ENCODE measurements at regions not wholly inside any gene's neighbourhood (a gene's known extent, or its start where the extent isn't known, plus 50 kb on each side); places are given as distances from the start of the nearest gene placed in this dataset.

DNA sequence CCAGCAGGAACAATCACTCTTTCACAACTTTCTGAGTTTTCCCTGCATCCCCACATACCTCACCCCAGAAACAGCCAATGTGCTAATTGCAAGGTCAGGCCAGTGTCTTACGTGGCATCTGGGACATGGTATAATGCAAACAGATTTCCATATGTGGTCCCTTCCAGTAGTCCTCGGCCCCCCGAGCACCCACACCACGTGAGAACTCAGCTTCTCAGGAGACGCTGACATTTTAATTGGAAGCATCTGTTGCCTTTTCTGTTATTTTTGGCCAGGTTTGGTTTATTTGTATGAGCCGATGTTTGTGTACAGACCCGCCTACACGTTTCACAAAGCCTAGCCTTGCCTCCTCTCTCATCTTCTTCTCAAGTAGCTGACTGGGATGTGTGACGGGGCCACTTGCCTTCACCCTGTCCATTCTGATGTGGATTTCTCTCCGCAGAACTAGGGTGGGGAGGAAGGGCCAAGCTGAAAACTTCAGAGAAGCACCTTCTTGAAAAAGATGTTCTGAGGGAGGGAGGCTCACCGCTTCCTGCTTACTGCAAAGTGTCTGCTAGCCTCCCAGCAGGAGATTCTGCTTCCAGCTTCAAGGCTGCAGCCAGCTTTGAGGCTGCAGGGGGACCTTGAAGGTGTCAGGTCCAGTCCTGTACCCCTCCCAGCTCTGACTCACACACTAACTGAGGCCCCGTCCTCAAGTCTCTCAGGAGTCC, 109.6 kb upstream of the SLC14A2 start:
- peaks cover 12% of the 10 kb centered on the region for H3K9me3 Mint-ChIP-seq

DNA sequence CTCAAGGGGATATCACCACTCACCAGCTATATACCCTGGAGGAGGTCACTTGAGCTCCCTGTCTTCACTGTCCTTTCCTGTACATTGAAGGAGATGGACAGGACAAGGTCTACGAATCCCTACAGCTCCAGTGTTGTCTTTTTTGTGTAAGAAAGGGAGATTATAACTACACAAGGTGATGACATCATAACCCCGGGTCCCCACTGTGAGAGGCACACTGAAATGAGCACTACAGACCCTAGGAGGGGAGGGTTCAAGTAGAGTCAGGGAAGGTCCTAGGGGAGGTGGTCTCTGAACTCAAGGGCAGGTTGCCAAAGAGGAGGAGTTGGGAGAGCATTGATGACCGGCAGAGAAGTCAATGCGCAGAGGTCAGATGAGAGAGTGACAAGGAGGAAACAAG, 108.3 kb upstream of the SLC14A2 start:
- H3K36me3 Mint-ChIP-seq, result peaks cover 4% of the 10 kb centered on the region
- TF ChIP-seq, protein P1, sequence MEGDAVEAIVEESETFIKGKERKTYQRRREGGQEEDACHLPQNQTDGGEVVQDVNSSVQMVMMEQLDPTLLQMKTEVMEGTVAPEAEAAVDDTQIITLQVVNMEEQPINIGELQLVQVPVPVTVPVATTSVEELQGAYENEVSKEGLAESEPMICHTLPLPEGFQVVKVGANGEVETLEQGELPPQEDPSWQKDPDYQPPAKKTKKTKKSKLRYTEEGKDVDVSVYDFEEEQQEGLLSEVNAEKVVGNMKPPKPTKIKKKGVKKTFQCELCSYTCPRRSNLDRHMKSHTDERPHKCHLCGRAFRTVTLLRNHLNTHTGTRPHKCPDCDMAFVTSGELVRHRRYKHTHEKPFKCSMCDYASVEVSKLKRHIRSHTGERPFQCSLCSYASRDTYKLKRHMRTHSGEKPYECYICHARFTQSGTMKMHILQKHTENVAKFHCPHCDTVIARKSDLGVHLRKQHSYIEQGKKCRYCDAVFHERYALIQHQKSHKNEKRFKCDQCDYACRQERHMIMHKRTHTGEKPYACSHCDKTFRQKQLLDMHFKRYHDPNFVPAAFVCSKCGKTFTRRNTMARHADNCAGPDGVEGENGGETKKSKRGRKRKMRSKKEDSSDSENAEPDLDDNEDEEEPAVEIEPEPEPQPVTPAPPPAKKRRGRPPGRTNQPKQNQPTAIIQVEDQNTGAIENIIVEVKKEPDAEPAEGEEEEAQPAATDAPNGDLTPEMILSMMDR (IDR thresholded peaks at IDR 0.05; ENCODE audit: unreplicated experiment), result no peak
- H3K9me3 Mint-ChIP-seq, result peaks cover 12% of the 10 kb centered on the region
- no peaks in the 10 kb centered on the region for H3K27me3 Mint-ChIP-seq (ENCODE audit: low read depth)
- no peak overlapping the region for H3K27ac Mint-ChIP-seq
- no peak for DNase-seq (ENCODE audit: low spot score in 2 of 2, unreplicated experiment in 2 of 2)
- H3K4me3 Mint-ChIP-seq, result no peak overlapping the region
- H3K4me1 Mint-ChIP-seq, result peaks cover 50% of the 10 kb centered on the region

More for the DNA sequence above, 109.6 kb upstream of the SLC14A2 start:
- H3K27me3 Mint-ChIP-seq (ENCODE audit: low read depth), result no peaks in the 10 kb centered on the region
- H3K4me3 Mint-ChIP-seq, result no peak overlapping the region
- H3K4me1 Mint-ChIP-seq, result peaks cover 38% of the 10 kb centered on the region
- TF ChIP-seq, protein P1 (IDR thresholded peaks at IDR 0.05; ENCODE audit: unreplicated experiment), result no peak
- peaks cover 4% of the 10 kb centered on the region for H3K36me3 Mint-ChIP-seq
- DNase-seq (ENCODE audit: low spot score in 2 of 2, unreplicated experiment in 2 of 2), result no peak
- H3K27ac Mint-ChIP-seq, result no peak overlapping the region

DNA sequence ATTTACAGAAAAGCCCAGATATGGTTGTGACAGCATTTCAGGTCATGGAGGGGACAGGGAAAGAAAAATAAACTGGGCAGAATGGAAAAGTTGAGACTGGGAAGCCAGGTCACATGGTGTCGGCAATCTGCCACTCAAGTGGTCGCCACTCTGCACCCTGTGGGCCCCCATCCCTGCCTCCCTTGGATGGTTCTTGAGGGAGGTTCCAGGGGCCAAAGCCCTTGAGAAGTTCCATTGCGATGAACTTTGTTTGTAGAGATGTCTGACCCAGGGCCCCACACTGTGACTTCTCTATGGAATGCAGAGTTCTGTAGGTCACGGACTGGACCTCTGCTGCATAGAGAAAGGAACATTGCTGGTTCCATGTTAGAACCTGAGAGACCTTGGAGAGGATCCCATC, 105.7 kb upstream of the SLC14A2 start:
- Mint-ChIP-seq H3K36me3 (peaks cover 4% of the 10 kb centered on the region), H3K9me3 (peaks cover 17% of the 10 kb centered on the region), H3K27me3 (ENCODE audit: low read depth) (no peaks in the 10 kb centered on the region), H3K4me1 (peaks cover 43% of the 10 kb centered on the region), H3K27ac (no peak overlapping the region), H3K4me3 (no peak overlapping the region)
- DNase-seq (ENCODE audit: low spot score in 2 of 2, unreplicated experiment in 2 of 2), result no peak
- TF ChIP-seq, protein P1 (IDR thresholded peaks at IDR 0.05; ENCODE audit: unreplicated experiment), result no peak

DNA sequence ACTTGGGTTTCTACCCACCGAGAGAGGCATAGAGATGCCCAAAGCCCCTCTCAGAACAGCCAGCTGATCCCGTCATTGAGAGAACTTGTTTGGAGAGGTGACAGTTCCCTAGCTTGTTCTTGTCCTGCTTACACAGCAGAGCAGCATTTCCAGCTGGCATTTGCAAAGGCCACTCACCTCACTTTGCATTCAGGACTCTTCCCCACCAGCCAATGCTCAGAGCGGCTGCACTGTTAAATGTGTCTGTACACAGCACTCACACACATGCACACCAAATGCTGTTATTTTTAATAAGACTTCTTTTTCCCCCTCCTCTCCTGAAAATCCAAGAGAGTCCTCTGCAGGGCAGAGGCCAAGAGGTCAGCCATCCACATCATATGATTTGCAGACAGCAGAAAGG, 104.6 kb upstream of the SLC14A2 start:
- Mint-ChIP-seq H3K4me3 (no peak overlapping the region), H3K27me3 (ENCODE audit: low read depth) (no peaks in the 10 kb centered on the region), H3K4me1 (peaks cover 43% of the 10 kb centered on the region), H3K36me3 (peaks cover 4% of the 10 kb centered on the region), H3K9me3 (peaks cover 17% of the 10 kb centered on the region), H3K27ac (no peak overlapping the region)
- TF ChIP-seq, protein P1 (IDR thresholded peaks at IDR 0.05; ENCODE audit: unreplicated experiment), result no peak
- no peak for DNase-seq (ENCODE audit: low spot score in 2 of 2, unreplicated experiment in 2 of 2)

DNA sequence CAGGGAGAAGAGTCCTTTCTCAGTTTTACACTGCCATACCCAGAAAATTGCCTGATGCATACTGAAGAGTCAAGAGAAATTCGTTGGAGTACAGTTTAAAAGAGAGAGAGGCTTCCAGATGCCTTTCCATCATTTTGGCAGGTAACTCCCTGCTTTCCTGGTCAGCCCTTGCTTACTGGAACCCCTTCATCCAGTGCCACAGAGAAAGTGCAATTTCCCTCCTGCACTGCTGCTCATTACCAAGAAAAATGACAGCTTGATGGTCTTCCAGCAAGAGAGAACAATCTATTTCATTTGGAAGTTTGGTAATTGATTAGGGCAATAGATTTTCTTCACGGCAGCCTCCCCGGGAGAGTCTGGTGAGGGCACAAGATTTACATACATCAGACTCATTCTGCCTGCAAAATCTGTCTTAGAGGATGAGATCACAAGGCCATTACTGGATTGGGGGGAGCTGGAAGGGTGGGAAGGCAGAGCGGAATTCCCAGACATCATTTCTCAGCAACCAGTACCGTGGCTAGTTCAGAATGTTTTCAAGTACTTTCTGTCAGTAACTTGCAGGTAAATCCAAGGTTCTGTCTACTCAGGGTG, 102.8 kb upstream of the SLC14A2 start:
- H3K27ac Mint-ChIP-seq, result peak overlapping the region; percentile 44
- H3K4me1 Mint-ChIP-seq, result peaks cover 55% of the 10 kb centered on the region
- no peak overlapping the region for H3K4me3 Mint-ChIP-seq
- TF ChIP-seq, protein P1 (IDR thresholded peaks at IDR 0.05; ENCODE audit: unreplicated experiment), result no peak
- DNase-seq (ENCODE audit: low spot score in 2 of 2, unreplicated experiment in 2 of 2), result no peak
- H3K36me3 Mint-ChIP-seq, result no peaks in the 10 kb centered on the region
- H3K27me3 Mint-ChIP-seq (ENCODE audit: low read depth), result no peaks in the 10 kb centered on the region
- peaks cover 9% of the 10 kb centered on the region for H3K9me3 Mint-ChIP-seq

Measured in mesothelial cell of epicardium (in vitro differentiated cells).